GM12878 (cell line): ENCODE measurements at regions not wholly inside any gene's neighbourhood (a gene's known extent, or its start where the extent isn't known, plus 50 kb on each side); places are given as distances from the start of the nearest gene placed in this dataset.

Experiments
- CBX3 ChIP-seq: fragments of 200-600 bp; sonication (generic); IDR thresholded peaks from 2 replicates; pipeline ENCODE4 v1.6.1; 2016; ENCODE audit warnings: low read depth, borderline replicate concordance
- CUX1 ChIP-seq: IDR thresholded peaks from 2 replicates; pipeline ENCODE4 v1.6.1; 2012; ENCODE audit warnings: improper control_type of control experiment, low read depth, low read length; ENCODE audit not compliant: insufficient replicate concordance
- E2F4 ChIP-seq: IDR thresholded peaks from 2 replicates; pipeline ENCODE4 v1.6.1; 2012; ENCODE audit warnings: low read depth, low read length, improper control_type of control experiment
- EZH2 ChIP-seq: IDR thresholded peaks from 2 replicates; pipeline ENCODE4 v1.6.1; 2012; ENCODE audit warnings: low read depth, mild to moderate bottlenecking, control low read depth, inconsistent platforms, low read length, borderline replicate concordance; ENCODE audit not compliant: control insufficient read depth
- GABPA ChIP-seq: IDR thresholded peaks from 2 replicates; pipeline ENCODE4 v1.6.1; 2014; ENCODE audit warnings: antibody characterized with exemption, low read depth, mild to moderate bottlenecking, inconsistent platforms
- NFIC ChIP-seq: IDR thresholded peaks from 2 replicates; pipeline ENCODE4 v1.6.1; 2012; ENCODE audit warnings: low read depth, mild to moderate bottlenecking, inconsistent platforms, low read length, moderate library complexity
- RAD51 ChIP-seq: fragments of 450-650 bp; IDR thresholded peaks from 2 replicates; pipeline ENCODE4 v1.6.1; 2016; ENCODE audit warnings: moderate library complexity, mild to moderate bottlenecking, inconsistent platforms
- RCOR1 ChIP-seq: conservative IDR thresholded peaks from 2 replicates; pipeline ENCODE4 v1.6.1; 2012; ENCODE audit warnings: low read depth, low read length, improper control_type of control experiment
- RUNX3 ChIP-seq: IDR thresholded peaks from 2 replicates; pipeline ENCODE4 v1.6.1; 2012; ENCODE audit warnings: low read length, inconsistent platforms
- SMAD1 ChIP-seq: fragments of 450-650 bp; IDR thresholded peaks from 2 replicates; pipeline ENCODE4 v1.6.1; 2018; ENCODE audit warnings: mild to moderate bottlenecking, low read depth; ENCODE audit not compliant: partially characterized antibody
- SUPT20H ChIP-seq: IDR thresholded peaks from 2 replicates; pipeline ENCODE4 v1.6.1; 2011; ENCODE audit warnings: low read depth, mild to moderate bottlenecking, low read length, moderate library complexity, borderline replicate concordance; ENCODE audit not compliant: control insufficient read depth
- TCF7 ChIP-seq: IDR thresholded peaks from 2 replicates; pipeline ENCODE4 v1.6.1; 2014; ENCODE audit warnings: antibody characterized with exemption, borderline replicate concordance
- ZNF24 ChIP-seq: fragments of 450-650 bp; IDR thresholded peaks from 2 replicates; pipeline ENCODE4 v1.6.1; 2017; ENCODE audit warnings: antibody characterized with exemption, mild to moderate bottlenecking
- ZNF592 ChIP-seq: fragments of 450-650 bp; IDR thresholded peaks from 2 replicates; pipeline ENCODE4 v1.6.1; 2017; ENCODE audit warnings: mild to moderate bottlenecking, moderate library complexity
- ZNF622 ChIP-seq: fragments of 450-650 bp; IDR thresholded peaks from 2 replicates; pipeline ENCODE4 v1.6.1; 2017; ENCODE audit warnings: mild to moderate bottlenecking, inconsistent platforms
- TF ChIP-seq, protein P1 (sequence below): fragments of 450-650 bp; formaldehyde crosslinking; IDR thresholded peaks from 2 replicates; pipeline ENCODE4 v1.4.0; 2020; ENCODE audit warnings: mild to moderate bottlenecking, moderate library complexity

GRCh38 chr7:94170836-94171235, 166.7 kb upstream of the BET1 start (continued):
- TF ChIP-seq NFIC (peak; percentile 27; the same call in 1 of the 2 replicates), SMAD1 (no peak), ZNF622 (no peak), CBX3 (no peak), GABPA (no peak), SUPT20H (no peak), E2F4 (no peak), RUNX3 (peak; percentile 56; the same call in 1 of the 2 replicates), ZNF24 (peak; percentile 58; the same call in 1 of the 2 replicates), CUX1 (peak; percentile 13), RAD51 (peak; percentile 91), EZH2 (no peak), RCOR1 (no peak), ZNF592 (0 out of 2 replicates have a peak, but pooled peaks have one; percentile 48), TCF7 (peak; percentile 95)
- TF ChIP-seq, protein P1, sequence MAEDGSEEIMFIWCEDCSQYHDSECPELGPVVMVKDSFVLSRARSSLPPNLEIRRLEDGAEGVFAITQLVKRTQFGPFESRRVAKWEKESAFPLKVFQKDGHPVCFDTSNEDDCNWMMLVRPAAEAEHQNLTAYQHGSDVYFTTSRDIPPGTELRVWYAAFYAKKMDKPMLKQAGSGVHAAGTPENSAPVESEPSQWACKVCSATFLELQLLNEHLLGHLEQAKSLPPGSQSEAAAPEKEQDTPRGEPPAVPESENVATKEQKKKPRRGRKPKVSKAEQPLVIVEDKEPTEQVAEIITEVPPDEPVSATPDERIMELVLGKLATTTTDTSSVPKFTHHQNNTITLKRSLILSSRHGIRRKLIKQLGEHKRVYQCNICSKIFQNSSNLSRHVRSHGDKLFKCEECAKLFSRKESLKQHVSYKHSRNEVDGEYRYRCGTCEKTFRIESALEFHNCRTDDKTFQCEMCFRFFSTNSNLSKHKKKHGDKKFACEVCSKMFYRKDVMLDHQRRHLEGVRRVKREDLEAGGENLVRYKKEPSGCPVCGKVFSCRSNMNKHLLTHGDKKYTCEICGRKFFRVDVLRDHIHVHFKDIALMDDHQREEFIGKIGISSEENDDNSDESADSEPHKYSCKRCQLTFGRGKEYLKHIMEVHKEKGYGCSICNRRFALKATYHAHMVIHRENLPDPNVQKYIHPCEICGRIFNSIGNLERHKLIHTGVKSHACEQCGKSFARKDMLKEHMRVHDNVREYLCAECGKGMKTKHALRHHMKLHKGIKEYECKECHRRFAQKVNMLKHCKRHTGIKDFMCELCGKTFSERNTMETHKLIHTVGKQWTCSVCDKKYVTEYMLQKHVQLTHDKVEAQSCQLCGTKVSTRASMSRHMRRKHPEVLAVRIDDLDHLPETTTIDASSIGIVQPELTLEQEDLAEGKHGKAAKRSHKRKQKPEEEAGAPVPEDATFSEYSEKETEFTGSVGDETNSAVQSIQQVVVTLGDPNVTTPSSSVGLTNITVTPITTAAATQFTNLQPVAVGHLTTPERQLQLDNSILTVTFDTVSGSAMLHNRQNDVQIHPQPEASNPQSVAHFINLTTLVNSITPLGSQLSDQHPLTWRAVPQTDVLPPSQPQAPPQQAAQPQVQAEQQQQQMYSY (CRISPR knock-in tag): no peak
